Neutrophil (primary cell): ENCODE measurements at regions not wholly inside any gene's neighbourhood (a gene's known extent, or its start where the extent isn't known, plus 50 kb on each side); places are given as distances from the start of the nearest gene placed in this dataset.

ENCODE experiments used
- H3K27ac ChIP-seq: fragments of 200-600 bp; sonication (generic); 2 replicates; pipeline ENCODE4 v1.5.1; 2016; ENCODE audit warnings: mild to moderate bottlenecking, moderate library complexity
- H3K27me3 ChIP-seq: fragments of 200-600 bp; sonication (generic); 2 replicates; pipeline ENCODE4 v1.6.0; 2016; ENCODE audit warnings: mild to moderate bottlenecking
- H3K36me3 ChIP-seq: fragments of 200-600 bp; sonication (generic); 2 replicates; pipeline ENCODE4 v1.5.1; 2017
- H3K4me1 ChIP-seq, 2 experiments: fragments of 200-600 bp in 1 of 2; sonication (generic) in 1 of 2; 1 replicate in 1 of 2; 2 replicates in 1 of 2; pipeline versions ENCODE4 v1.5.1 to v1.6.1; 2013 to 2016; ENCODE audit warnings: low read depth in 1 of 2, low read length in 1 of 2, mild to moderate bottlenecking in 1 of 2, moderate library complexity in 1 of 2; ENCODE audit not compliant: control insufficient read depth in 1 of 2, insufficient read depth in 1 of 2
- H3K4me3 ChIP-seq, 2 experiments: fragments of 200-600 bp in 1 of 2; sonication (generic) in 1 of 2; 1 replicate in 1 of 2; 2 replicates in 1 of 2; pipeline ENCODE4 v1.5.1; 2013 to 2016; ENCODE audit warnings: low read depth in 1 of 2, low read length in 1 of 2, mild to moderate bottlenecking in 1 of 2, moderate library complexity in 1 of 2
- H3K9me3 ChIP-seq: fragments of 200-600 bp; sonication (generic); 2 replicates; pipeline ENCODE4 v1.5.1; 2016
- TF ChIP-seq, protein P1 (sequence below): fragments of 200-600 bp; sonication (generic); IDR thresholded peaks from 2 replicates; pipeline ENCODE4 v1.5.1; 2016; ENCODE audit warnings: antibody characterized with exemption

DNA sequence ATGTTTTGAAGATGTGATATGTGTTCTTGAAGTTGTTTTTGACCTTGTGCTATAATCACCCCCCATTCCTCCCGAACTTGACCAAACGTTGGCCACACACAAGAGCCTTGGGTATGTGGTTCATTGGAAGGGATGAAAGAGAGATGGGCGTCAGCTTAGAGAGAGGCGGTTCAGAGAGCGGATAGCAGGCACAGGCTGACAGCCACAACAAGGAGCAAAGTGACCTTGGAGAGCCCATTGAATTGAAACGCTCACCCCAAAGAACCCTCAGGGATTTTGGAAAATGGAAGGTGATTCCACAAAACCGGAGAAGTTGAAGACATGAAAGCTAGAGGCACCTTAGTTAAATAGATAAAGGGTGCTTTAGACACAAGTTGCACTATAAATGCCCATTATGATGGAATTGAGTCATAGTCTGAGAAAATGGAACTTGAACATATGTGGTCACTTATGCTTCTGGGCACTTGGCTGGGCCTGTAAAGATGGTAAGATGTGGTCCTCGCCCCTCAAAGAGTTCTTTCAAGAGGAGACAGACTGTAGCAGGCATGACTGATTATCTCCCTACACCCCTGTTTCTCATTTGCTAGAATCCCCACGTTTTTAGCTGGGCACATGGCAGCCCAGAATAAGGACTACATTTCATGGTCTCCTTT, 188.5 kb upstream of the HAAO start:
- no peaks in the 10 kb centered on the region for H3K36me3 ChIP-seq
- H3K27me3 ChIP-seq = no peaks in the 10 kb centered on the region
- H3K4me1 ChIP-seq = peaks cover 23 to 24% of the 10 kb centered on the region in 2 experiments
- H3K27ac ChIP-seq = no peak overlapping the region
- no peaks in the 10 kb centered on the region for H3K9me3 ChIP-seq
- TF ChIP-seq, protein P1, sequence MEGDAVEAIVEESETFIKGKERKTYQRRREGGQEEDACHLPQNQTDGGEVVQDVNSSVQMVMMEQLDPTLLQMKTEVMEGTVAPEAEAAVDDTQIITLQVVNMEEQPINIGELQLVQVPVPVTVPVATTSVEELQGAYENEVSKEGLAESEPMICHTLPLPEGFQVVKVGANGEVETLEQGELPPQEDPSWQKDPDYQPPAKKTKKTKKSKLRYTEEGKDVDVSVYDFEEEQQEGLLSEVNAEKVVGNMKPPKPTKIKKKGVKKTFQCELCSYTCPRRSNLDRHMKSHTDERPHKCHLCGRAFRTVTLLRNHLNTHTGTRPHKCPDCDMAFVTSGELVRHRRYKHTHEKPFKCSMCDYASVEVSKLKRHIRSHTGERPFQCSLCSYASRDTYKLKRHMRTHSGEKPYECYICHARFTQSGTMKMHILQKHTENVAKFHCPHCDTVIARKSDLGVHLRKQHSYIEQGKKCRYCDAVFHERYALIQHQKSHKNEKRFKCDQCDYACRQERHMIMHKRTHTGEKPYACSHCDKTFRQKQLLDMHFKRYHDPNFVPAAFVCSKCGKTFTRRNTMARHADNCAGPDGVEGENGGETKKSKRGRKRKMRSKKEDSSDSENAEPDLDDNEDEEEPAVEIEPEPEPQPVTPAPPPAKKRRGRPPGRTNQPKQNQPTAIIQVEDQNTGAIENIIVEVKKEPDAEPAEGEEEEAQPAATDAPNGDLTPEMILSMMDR = no peak
- H3K4me3 ChIP-seq = no peak overlapping the region

DNA sequence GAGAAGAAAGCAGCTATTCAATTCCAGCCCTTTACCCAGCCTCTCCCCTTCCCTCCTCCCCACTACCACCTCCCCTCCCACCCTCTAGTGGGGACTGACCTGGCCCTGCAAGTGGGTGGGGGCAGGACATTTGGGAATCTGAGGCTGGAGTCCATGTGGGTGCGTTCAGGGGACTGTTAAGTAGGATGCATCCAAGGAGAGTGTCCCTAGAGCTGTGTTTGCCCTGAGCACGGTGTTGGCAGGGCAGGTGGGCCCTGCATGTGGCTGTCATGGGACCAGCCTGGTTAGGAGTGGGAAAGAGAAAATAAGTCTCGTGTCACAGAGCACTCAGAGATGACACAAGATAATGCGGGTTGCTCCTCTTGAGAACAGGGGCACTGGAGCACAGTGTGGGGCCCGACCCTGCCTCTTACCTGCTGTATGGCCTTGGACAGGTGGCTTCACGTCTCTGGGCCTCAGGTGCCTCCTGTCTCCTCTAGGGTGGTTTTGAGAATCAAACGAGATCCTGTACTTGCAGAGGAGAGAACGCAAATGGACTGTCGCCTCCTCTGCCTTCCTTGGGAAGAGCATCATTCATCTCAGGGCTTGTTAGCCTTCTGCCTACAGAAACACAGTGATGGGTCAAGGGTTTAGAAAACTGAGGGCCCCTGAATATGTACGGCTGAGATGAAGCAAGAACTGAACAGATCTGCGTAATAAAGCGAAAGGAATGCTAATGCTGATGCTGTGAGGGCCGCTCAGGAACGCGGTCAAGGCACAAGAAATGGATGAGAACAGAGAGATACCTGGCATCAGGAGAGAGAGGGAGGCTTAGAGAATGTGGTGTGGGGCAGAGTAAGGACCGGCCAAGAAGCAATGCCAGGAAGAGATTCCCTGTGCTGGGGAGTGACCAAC, 187.7 kb upstream of the HAAO start:
- H3K36me3 ChIP-seq = no peaks in the 10 kb centered on the region
- no peaks in the 10 kb centered on the region for H3K9me3 ChIP-seq
- H3K27me3 ChIP-seq = no peaks in the 10 kb centered on the region
- H3K4me1 ChIP-seq = peaks cover 30 to 31% of the 10 kb centered on the region in 2 experiments
- TF ChIP-seq, protein P1 = no peak
- no peak overlapping the region for H3K4me3 ChIP-seq
- H3K27ac ChIP-seq = no peak overlapping the region

DNA sequence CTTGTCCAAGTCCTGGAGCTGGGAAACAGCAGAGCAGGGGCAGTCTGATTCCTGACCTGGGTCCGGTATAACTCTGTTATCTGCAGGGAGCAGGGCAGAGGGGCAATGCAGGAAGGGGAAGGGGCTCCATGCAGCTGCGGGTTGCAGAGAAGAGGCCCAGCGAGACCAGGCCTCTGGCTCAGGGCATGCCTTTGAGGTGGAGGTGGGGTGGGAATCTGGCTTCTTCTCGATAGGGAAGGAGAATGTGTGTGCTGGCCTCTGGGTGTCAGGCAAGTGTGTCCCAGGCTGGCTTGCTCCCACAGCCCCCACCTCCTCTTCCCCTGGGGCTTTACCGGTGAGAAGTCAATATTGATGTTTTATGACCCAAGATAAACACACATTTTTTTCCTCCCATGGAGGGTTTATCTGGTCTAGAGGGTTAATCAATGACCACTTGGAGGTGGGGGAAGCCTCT, 187.1 kb upstream of the HAAO start:
- Histone ChIP-seq H3K27me3 (no peaks in the 10 kb centered on the region), H3K36me3 (no peaks in the 10 kb centered on the region), H3K4me1 (peaks cover 37 to 38% of the 10 kb centered on the region in 2 experiments), H3K4me3 (no peak overlapping the region), H3K27ac (no peak overlapping the region), H3K9me3 (no peaks in the 10 kb centered on the region)
- TF ChIP-seq, protein P1 = no peak

DNA sequence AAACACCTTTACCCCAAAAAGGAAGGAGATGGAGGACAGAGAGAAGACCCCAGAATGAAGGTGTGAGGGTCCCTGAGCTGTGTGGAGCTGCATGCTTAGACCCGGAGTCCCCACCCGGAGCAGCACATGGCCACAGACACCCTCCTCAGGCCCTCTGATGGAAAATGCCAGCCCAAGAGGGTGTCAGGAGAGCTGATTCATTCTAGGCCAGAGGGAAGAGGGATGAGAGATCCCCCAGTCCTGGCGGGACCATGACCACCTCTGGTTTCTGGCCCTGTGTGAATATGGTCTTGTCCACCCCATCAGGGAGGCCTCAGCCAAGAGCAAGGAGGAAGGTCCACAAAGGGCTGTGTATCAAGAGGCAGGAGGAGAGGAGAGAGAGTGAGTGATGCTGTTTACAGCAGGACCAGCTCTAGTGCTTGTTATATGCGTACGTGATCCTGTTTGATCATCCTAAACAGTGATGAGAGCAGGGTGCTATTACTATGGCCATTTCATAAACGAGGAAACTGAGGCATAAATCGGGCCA, 186.6 kb upstream of the HAAO start:
- Histone ChIP-seq H3K27me3 (no peaks in the 10 kb centered on the region), H3K4me3 (no peak overlapping the region), H3K27ac (no peak overlapping the region), H3K4me1 (peaks cover 38 to 40% of the 10 kb centered on the region in 2 experiments), H3K9me3 (no peaks in the 10 kb centered on the region), H3K36me3 (no peaks in the 10 kb centered on the region)
- TF ChIP-seq, protein P1 = no peak

DNA sequence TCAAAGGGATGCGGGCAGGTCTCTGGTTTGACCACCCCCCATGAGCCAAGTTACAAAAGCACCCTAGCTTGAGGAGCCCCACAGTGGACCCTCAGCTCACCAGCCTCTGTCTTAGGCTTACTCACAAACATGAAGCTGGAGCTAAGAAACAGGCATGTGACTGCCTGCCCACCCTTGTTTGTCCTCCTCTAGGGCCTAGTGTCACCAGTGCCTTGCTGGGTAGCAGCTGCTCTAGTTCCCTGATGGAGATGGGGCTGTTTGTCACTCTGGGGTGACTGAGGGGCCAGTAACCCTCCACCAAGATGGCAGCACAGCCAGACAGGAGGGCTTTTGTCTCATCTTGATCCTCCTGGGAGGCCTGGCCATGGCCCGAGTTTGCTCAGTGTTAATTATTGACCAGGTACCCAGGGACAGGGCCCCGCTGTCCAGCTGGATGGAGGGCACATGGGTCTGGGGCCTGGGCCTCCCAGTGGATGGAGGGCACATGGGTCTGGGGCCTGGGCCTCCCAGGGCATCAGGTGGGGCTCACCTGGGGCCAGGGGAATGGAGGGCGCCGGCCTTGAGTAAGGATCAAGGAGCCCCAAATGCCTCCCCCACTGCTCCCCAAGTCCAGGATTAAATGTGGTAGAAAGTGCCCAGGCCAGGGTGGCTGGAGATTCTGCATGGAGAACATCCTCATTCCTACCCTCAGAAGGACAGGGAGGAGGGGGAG, 185.9 kb upstream of the HAAO start:
- H3K4me1 ChIP-seq = peaks cover 38 to 43% of the 10 kb centered on the region in 2 experiments
- no peaks in the 10 kb centered on the region for H3K9me3 ChIP-seq
- no peak overlapping the region for H3K4me3 ChIP-seq
- TF ChIP-seq, protein P1 = no peak
- no peaks in the 10 kb centered on the region for H3K36me3 ChIP-seq
- no peaks in the 10 kb centered on the region for H3K27me3 ChIP-seq
- no peak overlapping the region for H3K27ac ChIP-seq
